ENCODE measurements at regions not wholly inside any gene's neighbourhood (a gene's known extent, or its start where the extent isn't known, plus 50 kb on each side); places are given as distances from the start of the nearest gene placed in this dataset.

DNA sequence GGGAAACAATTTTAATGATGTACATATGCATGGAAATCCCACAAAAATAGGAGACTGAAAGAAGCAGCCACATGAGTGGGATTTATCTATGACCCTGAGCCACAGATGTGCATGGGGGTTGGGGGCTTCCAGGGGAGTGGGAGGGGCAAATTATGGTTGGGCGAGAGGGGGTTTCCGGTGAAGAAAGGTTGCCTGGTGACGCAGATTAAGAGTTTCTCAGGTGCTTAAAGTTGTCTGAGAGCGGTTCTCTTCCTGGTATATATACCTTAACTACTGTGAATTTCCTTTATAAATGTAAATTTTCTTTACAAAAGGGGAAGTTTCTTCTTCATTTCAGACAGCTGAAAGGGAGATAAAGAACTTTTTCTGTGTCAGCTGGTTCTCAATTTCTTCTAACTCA lies 273.6 kb upstream of the PITRM1 start:
- H3K9me3 ChIP-seq (ENCODE audit: control insufficient read depth, insufficient read depth, low read length): no peaks in the 10 kb centered on the region
- H3K4me2 ChIP-seq (ENCODE audit: low read length): no peak overlapping the region
- no peaks in the 10 kb centered on the region for H3K4me1 ChIP-seq (ENCODE audit: control insufficient read depth, low read length)
- no peak overlapping the region for H3K27ac ChIP-seq (ENCODE audit: low read depth, low read length)
- H4K20me1 ChIP-seq (ENCODE audit: control insufficient read depth, insufficient read depth, low read depth, low read length): no peaks in the 10 kb centered on the region
- H3K27me3 ChIP-seq (ENCODE audit: control insufficient read depth, low read length): no peaks in the 10 kb centered on the region
- TF ChIP-seq, protein P1, sequence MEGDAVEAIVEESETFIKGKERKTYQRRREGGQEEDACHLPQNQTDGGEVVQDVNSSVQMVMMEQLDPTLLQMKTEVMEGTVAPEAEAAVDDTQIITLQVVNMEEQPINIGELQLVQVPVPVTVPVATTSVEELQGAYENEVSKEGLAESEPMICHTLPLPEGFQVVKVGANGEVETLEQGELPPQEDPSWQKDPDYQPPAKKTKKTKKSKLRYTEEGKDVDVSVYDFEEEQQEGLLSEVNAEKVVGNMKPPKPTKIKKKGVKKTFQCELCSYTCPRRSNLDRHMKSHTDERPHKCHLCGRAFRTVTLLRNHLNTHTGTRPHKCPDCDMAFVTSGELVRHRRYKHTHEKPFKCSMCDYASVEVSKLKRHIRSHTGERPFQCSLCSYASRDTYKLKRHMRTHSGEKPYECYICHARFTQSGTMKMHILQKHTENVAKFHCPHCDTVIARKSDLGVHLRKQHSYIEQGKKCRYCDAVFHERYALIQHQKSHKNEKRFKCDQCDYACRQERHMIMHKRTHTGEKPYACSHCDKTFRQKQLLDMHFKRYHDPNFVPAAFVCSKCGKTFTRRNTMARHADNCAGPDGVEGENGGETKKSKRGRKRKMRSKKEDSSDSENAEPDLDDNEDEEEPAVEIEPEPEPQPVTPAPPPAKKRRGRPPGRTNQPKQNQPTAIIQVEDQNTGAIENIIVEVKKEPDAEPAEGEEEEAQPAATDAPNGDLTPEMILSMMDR (IDR thresholded peaks at IDR 0.05; ENCODE audit: low read depth, low read length, poor library complexity, severe bottlenecking): no peak
- no peak for TF ChIP-seq EZH2phosphoT487 (IDR thresholded peaks at IDR 0.05; ENCODE audit: borderline replicate concordance, low read length)
- H3K9me2 ChIP-seq (replicated peaks; ENCODE audit: control insufficient read depth, low read length): no peaks in the 10 kb centered on the region
- no peaks in the 10 kb centered on the region for H3K36me3 ChIP-seq (ENCODE audit: control insufficient read depth, low read length)
- H3K4me3 ChIP-seq (ENCODE audit: low read length): no peak overlapping the region
- H3K79me2 ChIP-seq (ENCODE audit: control insufficient read depth, low read length): no peaks in the 10 kb centered on the region
- H3F3A ChIP-seq (ENCODE audit: control insufficient read depth, insufficient read depth): no peaks in the 10 kb centered on the region

DNA sequence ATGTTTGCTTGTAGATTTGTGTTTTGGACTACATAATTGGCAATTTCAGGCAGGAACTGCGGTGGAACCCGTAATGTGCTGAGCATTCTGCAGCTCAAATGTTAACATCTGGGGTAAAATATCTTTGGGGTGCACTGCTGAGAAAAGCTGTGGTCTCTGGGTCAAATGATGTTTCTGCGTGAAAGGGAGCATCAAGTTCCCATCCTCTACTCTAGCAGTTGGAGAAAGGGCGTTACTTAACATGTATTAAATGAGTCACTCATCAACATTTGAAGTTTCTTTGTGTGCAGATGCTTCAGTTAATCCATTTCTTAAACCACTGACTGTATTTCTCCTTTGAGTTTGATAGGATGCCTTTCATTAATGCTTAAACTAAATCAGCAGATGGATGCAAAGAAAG lies 273.1 kb upstream of the PITRM1 start:
- H3K4me3 ChIP-seq (ENCODE audit: low read length): no peak overlapping the region
- TF ChIP-seq, protein P1 (IDR thresholded peaks at IDR 0.05; ENCODE audit: low read depth, low read length, poor library complexity, severe bottlenecking): no peak
- no peak for TF ChIP-seq EZH2phosphoT487 (IDR thresholded peaks at IDR 0.05; ENCODE audit: borderline replicate concordance, low read length)
- no peaks in the 10 kb centered on the region for H3K79me2 ChIP-seq (ENCODE audit: control insufficient read depth, low read length)
- H3F3A ChIP-seq (ENCODE audit: control insufficient read depth, insufficient read depth): no peaks in the 10 kb centered on the region
- H3K4me1 ChIP-seq (ENCODE audit: control insufficient read depth, low read length): no peaks in the 10 kb centered on the region
- H3K9me2 ChIP-seq (replicated peaks; ENCODE audit: control insufficient read depth, low read length): no peaks in the 10 kb centered on the region
- no peaks in the 10 kb centered on the region for H3K27me3 ChIP-seq (ENCODE audit: control insufficient read depth, low read length)
- H3K27ac ChIP-seq (ENCODE audit: low read depth, low read length): no peak overlapping the region
- no peaks in the 10 kb centered on the region for H4K20me1 ChIP-seq (ENCODE audit: control insufficient read depth, insufficient read depth, low read depth, low read length)
- no peak overlapping the region for H3K4me2 ChIP-seq (ENCODE audit: low read length)
- no peaks in the 10 kb centered on the region for H3K36me3 ChIP-seq (ENCODE audit: control insufficient read depth, low read length)
- H3K9me3 ChIP-seq (ENCODE audit: control insufficient read depth, insufficient read depth, low read length): no peaks in the 10 kb centered on the region

DNA sequence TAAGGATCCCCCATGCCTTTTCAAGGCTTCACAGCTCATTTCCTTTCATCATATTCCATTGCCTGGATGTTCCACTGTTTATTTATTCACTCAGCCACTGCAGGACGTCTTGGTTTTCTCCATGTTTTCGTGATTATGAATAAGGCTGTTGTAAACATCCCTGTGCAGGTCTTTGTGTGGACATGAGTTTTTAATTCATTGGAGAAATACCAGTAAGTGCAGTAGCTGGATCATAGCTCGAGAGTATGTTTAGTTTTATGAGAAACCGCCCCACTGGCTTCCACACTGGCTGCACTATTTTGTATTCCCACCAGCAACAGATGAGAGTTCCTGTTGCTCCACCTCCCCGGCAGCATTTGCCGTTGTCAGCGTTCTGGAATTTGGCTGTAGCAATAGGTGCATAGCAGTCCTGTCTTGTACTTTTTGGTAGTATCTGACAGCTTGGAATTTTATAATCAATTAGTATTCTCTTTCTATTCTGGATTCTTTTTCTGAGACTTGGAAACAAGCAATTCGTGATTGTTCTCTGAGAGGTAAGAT lies 269.9 kb upstream of the PITRM1 start:
- Histone ChIP-seq H3K9me2 (replicated peaks; ENCODE audit: control insufficient read depth, low read length) (no peaks in the 10 kb centered on the region), H3K4me3 (ENCODE audit: low read length) (no peak overlapping the region), H3K4me1 (ENCODE audit: control insufficient read depth, low read length) (no peaks in the 10 kb centered on the region), H3K36me3 (ENCODE audit: control insufficient read depth, low read length) (no peaks in the 10 kb centered on the region), H3K9me3 (ENCODE audit: control insufficient read depth, insufficient read depth, low read length) (no peaks in the 10 kb centered on the region), H4K20me1 (ENCODE audit: control insufficient read depth, insufficient read depth, low read depth, low read length) (no peaks in the 10 kb centered on the region), H3F3A (ENCODE audit: control insufficient read depth, insufficient read depth) (no peaks in the 10 kb centered on the region), H3K27me3 (ENCODE audit: control insufficient read depth, low read length) (no peaks in the 10 kb centered on the region), H3K4me2 (ENCODE audit: low read length) (no peak overlapping the region), H3K27ac (ENCODE audit: low read depth, low read length) (no peak overlapping the region), H3K79me2 (ENCODE audit: control insufficient read depth, low read length) (no peaks in the 10 kb centered on the region)
- no peak for TF ChIP-seq EZH2phosphoT487 (IDR thresholded peaks at IDR 0.05; ENCODE audit: borderline replicate concordance, low read length)
- TF ChIP-seq, protein P1 (IDR thresholded peaks at IDR 0.05; ENCODE audit: low read depth, low read length, poor library complexity, severe bottlenecking): no peak
